B cell (primary cell): ENCODE measurements at regions not wholly inside any gene's neighbourhood (a gene's known extent, or its start where the extent isn't known, plus 50 kb on each side); places are given as distances from the start of the nearest gene placed in this dataset.

ENCODE experiments used
- ATAC-seq: fragments of 200-7000 bp; cut with Tn5 transposase; one replicate; pipeline ENCODE4 v1.10.0; 2021; ENCODE audit warnings: low read depth, mild to moderate bottlenecking, moderate number of reproducible peaks, moderate library complexity
- CTCF ChIA-PET: fragments of 350-600 bp; sonication (Branson Sonifier 250); formaldehyde crosslinking; loops from one replicate; lab custom pipeline; 2021; ENCODE audit warnings: antibody characterized with exemption, inconsistent platforms; lab: Charles Lee
- POLR2A ChIA-PET: fragments of 350-600 bp; sonication (Branson Sonifier 250); formaldehyde crosslinking; loops from one replicate; lab custom pipeline; 2021; ENCODE audit warnings: antibody characterized with exemption; lab: Charles Lee
- DNase-seq: peaks from one replicate; pipeline ENCODE4 v3.0.0; 2013
- H2AFZ ChIP-seq: 2 replicates; pipeline ENCODE4 v1.6.1; 2012; ENCODE audit warnings: mild to moderate bottlenecking, low read depth, low read length; ENCODE audit not compliant: insufficient read depth, poor library complexity, severe bottlenecking
- H3K27ac ChIP-seq, 2 donors: 1 replicate in 1 of 2; 2 replicates in 1 of 2; pipeline ENCODE4 v1.5.1; 2012 to 2013; ENCODE audit warnings: low read length in 2 of 2, mild to moderate bottlenecking in 2 of 2, moderate library complexity in 1 of 2
- H3K27me3 ChIP-seq, 4 experiments: fragments of 200-600 bp in 1 of 4; sonication (generic) in 1 of 4; replicated peaks in 1 of 4; 1 replicate in 2 of 4; 2 replicates in 2 of 4; pipeline versions ENCODE4 v1.6.1 to v1.7.0; 2013 to 2016; ENCODE audit warnings: low read length in 3 of 4, mild to moderate bottlenecking in 2 of 4, mixed read lengths in 1 of 4, moderate library complexity in 1 of 4; ENCODE audit not compliant: insufficient read depth in 4 of 4, control insufficient read depth in 3 of 4; ENCODE audit errors: control extremely low read depth in 1 of 4
- H3K36me3 ChIP-seq, 2 experiments: replicated peaks in 1 of 2; 1 replicate in 1 of 2; 2 replicates in 1 of 2; pipeline versions ENCODE4 v1.6.1 to v1.7.1; 2013; ENCODE audit warnings: low read length in 1 of 2; ENCODE audit not compliant: insufficient read depth in 2 of 2, control insufficient read depth in 1 of 2; ENCODE audit errors: control extremely low read depth in 1 of 2, extremely low read depth in 1 of 2
- H3K4me1 ChIP-seq, 2 donors: fragments of 200-600 bp in 1 of 2; sonication (generic) in 1 of 2; 1 replicate in 1 of 2; 2 replicates in 1 of 2; pipeline versions ENCODE4 v1.5.1 to v1.6.1; 2013 to 2017; ENCODE audit warnings: low read length in 2 of 2; ENCODE audit not compliant: control insufficient read depth in 2 of 2, insufficient read depth in 2 of 2
- H3K4me2 ChIP-seq: replicated peaks from 2 replicates; pipeline ENCODE3; 2012; ENCODE audit warnings: mild to moderate bottlenecking, low read depth, low read length; ENCODE audit not compliant: poor library complexity, severe bottlenecking
- H3K4me3 ChIP-seq, 5 experiments: fragments of 200-600 bp in 1 of 5; sonication (generic) in 1 of 5; 1 replicate in 3 of 5; 2 replicates in 2 of 5; pipeline versions ENCODE4 v1.5.1 to v1.7.0; 2011 to 2016; ENCODE audit warnings: low read length in 4 of 5, mild to moderate bottlenecking in 4 of 5, low read depth in 2 of 5, control low read depth in 1 of 5, moderate library complexity in 1 of 5; ENCODE audit not compliant: insufficient read depth in 1 of 5; ENCODE audit errors: control extremely low read depth in 1 of 5, extremely low read depth in 1 of 5
- H3K79me2 ChIP-seq: fragments of 200-600 bp; sonication (generic); one replicate; pipeline ENCODE4 v1.6.0; 2016; ENCODE audit warnings: low read length; ENCODE audit not compliant: control insufficient read depth, insufficient read depth
- H3K9ac ChIP-seq: fragments of 200-600 bp; sonication (generic); 2 replicates; pipeline ENCODE4 v1.6.1; 2017; ENCODE audit warnings: mild to moderate bottlenecking, low read length, moderate library complexity
- H3K9me3 ChIP-seq, 3 donors: one replicate each; pipeline versions ENCODE4 v1.6.1 to v1.7.1; 2013; ENCODE audit warnings: low read length in 2 of 3; ENCODE audit not compliant: control insufficient read depth in 2 of 3, insufficient read depth in 1 of 3; ENCODE audit errors: control extremely low read depth in 1 of 3
- H4K20me1 ChIP-seq: 2 replicates; pipeline ENCODE4 v1.6.0; 2012; ENCODE audit warnings: mild to moderate bottlenecking, low read length; ENCODE audit not compliant: insufficient read depth, control insufficient read depth, poor library complexity, severe bottlenecking
- H3K27ac Mint-ChIP-seq: one replicate; pipeline ENCODE4 v1.8.0; 2021; ENCODE audit warnings: mixed read lengths
- H3K27me3 Mint-ChIP-seq: one replicate; pipeline ENCODE4 v1.8.0; 2021; ENCODE audit warnings: mixed read lengths
- H3K4me1 Mint-ChIP-seq: one replicate; pipeline ENCODE4 v1.8.0; 2021; ENCODE audit warnings: mixed read lengths
- H3K4me3 Mint-ChIP-seq: one replicate; pipeline ENCODE4 v1.8.0; 2021; ENCODE audit warnings: mixed read lengths
- H3K9me3 Mint-ChIP-seq: one replicate; pipeline ENCODE4 v1.8.0; 2022; ENCODE audit warnings: mixed read lengths; ENCODE audit not compliant: insufficient read depth
- CTCF ChIP-seq: fragments of 200-600 bp; IDR thresholded peaks from one replicate; pipeline ENCODE4 v1.8.0; 2022; ENCODE audit warnings: antibody characterized with exemption, mild to moderate bottlenecking
- EZH2 ChIP-seq: IDR thresholded peaks from 2 replicates; pipeline ENCODE4 v1.6.1; 2012; ENCODE audit warnings: borderline replicate concordance, low read depth, mild to moderate bottlenecking, moderate library complexity, low read length; ENCODE audit not compliant: insufficient read depth, poor library complexity, severe bottlenecking
- WGBS: methylation state at CpG from one replicate; pipeline ENCODE4 v1.1.5; 2013; ENCODE audit warnings: missing lambda C conversion rate; ENCODE audit not compliant: insufficient coverage; 5-methylcytosine and 5-hydroxymethylcytosine counted together
- intact Hi-C: fragments of 100-400 bp; cut with micrococcal nuclease; formaldehyde crosslinking; loops from one replicate; pipeline ENCODE4 v1.10.0; 2022

GRCh38 chr18:72372076-72372475 lies 172.1 kb downstream of the CBLN2 start:
- DNase-seq (no peak), ATAC-seq (no peak)
- no peak overlapping the region for H3K4me3 ChIP-seq
- H3K27me3 Mint-ChIP-seq = no peaks in the 10 kb centered on the region
- H3K4me3 Mint-ChIP-seq = no peak overlapping the region
- no peak overlapping the region for H2AFZ ChIP-seq
- H3K9me3 Mint-ChIP-seq = peaks cover 7% of the 10 kb centered on the region
- peaks cover 0 to 11% (median 3%) of the 10 kb centered on the region in 3 donors for H3K9me3 ChIP-seq
- H3K27me3 ChIP-seq = no peaks in the 10 kb centered on the region
- ChIA-PET POLR2A (no interaction called here), CTCF (no interaction called here)
- no peak overlapping the region for H3K27ac ChIP-seq
- TF ChIP-seq EZH2 = no peak
- TF ChIP-seq CTCF = no peak
- H3K4me2 ChIP-seq = no peak overlapping the region
- no peaks in the 10 kb centered on the region for H4K20me1 ChIP-seq
- H3K79me2 ChIP-seq = no peaks in the 10 kb centered on the region
- no peaks in the 10 kb centered on the region for H3K36me3 ChIP-seq
- H3K4me1 Mint-ChIP-seq = no peaks in the 10 kb centered on the region
- H3K9ac ChIP-seq = no peak overlapping the region
- no peak overlapping the region for H3K27ac Mint-ChIP-seq
- intact Hi-C loops = no loop called here
- no peaks in the 10 kb centered on the region for H3K4me1 ChIP-seq

GRCh38 chr18:72368308-72368707 lies 175.8 kb downstream of the CBLN2 start:
- peaks cover 7% of the 10 kb centered on the region for H3K9me3 Mint-ChIP-seq
- POLR2A ChIA-PET = no interaction called here

More at GRCh38 chr18:72368308-72368707, 175.8 kb downstream of the CBLN2 start:
- DNase-seq (no peak), ATAC-seq (no peak)
- no peaks in the 10 kb centered on the region for H3K4me1 Mint-ChIP-seq
- Histone ChIP-seq H3K9ac (no peak overlapping the region), H3K4me3 (no peak overlapping the region), H2AFZ (no peak overlapping the region), H3K27ac (no peak overlapping the region), H3K79me2 (no peaks in the 10 kb centered on the region), H4K20me1 (no peaks in the 10 kb centered on the region), H3K36me3 (no peaks in the 10 kb centered on the region), H3K4me2 (no peak overlapping the region), H3K4me1 (no peaks in the 10 kb centered on the region), H3K9me3 (peaks cover 0 to 8% (median 3%) of the 10 kb centered on the region in 3 donors), H3K27me3 (no peaks in the 10 kb centered on the region)
- H3K27ac Mint-ChIP-seq = no peak overlapping the region
- WGBS = no CpG with 5 or more reads among the region's 1 CpG
- CTCF ChIA-PET = no interaction called here
- intact Hi-C loops = no loop called here
- TF ChIP-seq EZH2 (no peak), CTCF (no peak)
- H3K4me3 Mint-ChIP-seq = no peak overlapping the region
- H3K27me3 Mint-ChIP-seq = no peaks in the 10 kb centered on the region
